NCI-H1694 treated with DMSO at 0.1 percent for 48 hours (cell line): ENCODE measurements at regions not wholly inside any gene's neighbourhood (a gene's known extent, or its start where the extent isn't known, plus 50 kb on each side); places are given as distances from the start of the nearest gene placed in this dataset.

Experiments used
- DNase-seq: peaks from one replicate; lab custom pipeline; 2025; lab: John Stamatoyannopoulos, UW

DNA sequence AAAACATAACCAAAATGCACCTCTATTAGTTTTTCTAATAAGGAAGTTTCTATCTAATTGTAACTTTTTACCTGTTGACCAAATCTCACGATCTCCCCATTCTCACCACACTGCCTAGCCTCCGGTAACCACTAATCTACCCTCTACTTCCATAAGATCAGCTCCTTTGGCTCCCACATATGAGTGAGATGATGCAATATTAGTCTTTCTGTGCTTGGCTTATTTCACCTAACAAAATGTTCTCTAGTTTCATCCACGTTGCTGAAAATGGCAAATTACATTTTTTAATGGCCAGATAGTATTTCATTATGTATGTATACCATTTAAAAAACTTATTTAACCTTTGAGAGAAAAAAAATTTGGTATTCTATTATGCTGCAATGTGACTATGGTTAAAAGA is 379.0 kb upstream of the NXPH2 start:
- DNase-seq = no peak

GRCh38 chr2:139156730-139157129 is 376.5 kb upstream of the NXPH2 start:
- no peak for DNase-seq

DNA sequence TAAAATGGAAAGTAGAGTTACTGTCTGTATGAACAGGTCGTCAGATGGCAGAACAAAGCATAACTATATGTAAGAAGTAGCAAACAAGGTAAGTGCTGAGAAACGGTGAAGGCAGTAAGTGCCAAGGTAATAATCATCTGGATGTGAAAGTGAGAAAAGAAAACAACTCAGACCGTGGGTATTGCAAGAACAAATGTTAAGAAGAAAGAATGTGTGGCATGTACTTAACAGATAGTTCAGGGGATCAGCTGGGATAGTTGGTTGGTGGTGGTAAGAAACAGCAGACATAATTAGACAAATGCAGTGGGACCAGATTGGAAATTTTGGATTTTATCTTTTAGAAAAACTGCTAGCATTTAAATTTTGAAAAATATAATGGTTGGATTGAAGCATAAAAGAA is 375.8 kb upstream of the NXPH2 start:
- DNase-seq = no peak

DNA sequence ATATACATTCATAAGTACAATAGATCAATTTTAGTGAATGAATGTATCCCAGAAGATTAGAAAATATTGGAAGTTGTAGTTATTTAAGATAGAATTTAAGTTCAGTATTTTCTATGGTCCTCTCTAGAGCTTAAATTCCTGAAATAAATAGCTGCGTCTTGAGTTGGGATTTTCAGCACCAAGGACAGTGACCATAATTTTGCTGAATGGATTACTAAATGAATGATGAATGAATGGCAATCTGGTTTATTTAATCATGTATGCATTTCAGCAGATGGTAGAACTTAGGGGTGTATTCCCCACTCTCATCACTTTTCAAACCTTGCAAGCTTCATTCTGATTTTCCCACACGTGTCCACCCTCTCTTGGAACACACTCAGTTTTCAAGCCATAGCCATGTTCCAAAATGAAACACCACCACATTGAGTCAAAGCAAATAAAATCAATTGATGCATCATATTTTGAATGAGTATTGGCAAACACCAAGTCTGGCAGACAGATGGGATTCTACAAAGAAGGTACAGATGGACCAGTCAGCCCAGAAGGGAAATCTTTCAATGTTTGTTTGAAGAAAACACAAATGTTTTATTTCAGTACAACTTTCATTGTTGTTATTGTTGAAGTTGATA is 362.2 kb upstream of the NXPH2 start:
- peak; percentile 27 for DNase-seq

- no peak for DNase-seq
Measured at GRCh38 chr2:139124271-139124670, 344.1 kb upstream of the NXPH2 start.

DNA sequence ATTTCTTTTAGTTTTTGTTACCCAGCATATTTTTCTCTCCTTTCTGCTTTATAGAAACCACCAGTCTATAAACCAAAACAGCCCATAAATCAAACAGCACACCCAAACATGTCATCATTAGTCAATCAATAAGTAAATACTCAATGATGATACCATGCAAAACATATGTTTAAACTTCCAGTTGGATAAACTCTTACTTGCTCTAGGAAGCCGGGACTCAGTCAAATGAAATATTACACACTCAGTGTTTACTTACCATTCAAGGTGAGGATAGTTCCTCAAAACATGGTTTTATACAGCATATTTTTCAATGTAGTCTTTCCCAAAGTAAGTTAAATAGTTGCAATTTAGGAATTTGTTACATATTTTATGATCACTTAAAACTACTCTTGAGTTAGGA is 343.6 kb upstream of the NXPH2 start:
- DNase-seq = no peak

DNA sequence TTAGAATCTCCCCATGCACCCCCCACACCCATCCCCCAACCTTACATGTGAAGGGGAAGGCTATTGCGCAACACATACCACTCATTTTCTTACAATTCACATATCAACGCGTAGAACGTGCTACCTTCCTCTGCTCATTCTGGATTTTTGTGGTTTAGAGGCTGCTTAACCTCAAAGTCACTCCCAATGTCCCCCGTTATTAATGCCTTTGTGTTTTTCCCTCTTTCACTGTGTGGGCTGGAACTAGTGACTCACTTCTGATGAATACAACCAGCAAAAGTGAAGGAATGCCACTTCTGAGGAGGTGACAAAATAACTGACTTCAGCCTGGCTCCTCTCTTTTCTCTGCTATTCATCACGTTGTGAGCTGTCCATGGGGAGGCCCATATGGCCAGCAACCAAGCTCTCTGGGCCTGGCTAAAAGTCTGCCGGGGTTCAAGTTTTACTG is 342.5 kb upstream of the NXPH2 start:
- DNase-seq = no peak

- DNase-seq = no peak
Measured at GRCh38 chr2:139099721-139100120, 319.5 kb upstream of the NXPH2 start.

DNA sequence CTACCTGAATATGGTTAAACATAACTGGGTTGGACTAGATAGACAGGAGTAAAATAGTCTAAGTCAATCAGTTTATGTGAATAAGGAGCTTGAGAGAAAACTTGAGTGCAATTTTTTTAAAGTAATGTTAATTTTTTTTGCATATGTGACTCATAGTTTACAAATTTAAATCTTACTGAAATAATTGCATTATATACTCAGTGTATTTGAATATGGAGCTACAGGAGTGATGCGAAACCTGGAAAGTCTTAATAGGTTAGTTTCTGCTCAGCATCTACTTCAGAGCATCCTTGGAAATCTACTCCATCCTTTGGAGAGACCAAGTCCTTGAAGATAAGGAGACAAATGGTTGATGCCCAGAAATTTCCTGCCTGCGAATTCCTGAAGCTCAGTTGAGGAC is 318.8 kb upstream of the NXPH2 start:
- DNase-seq = no peak

GRCh38 chr2:139083121-139083520 is 302.9 kb upstream of the NXPH2 start:
- DNase-seq = no peak

GRCh38 chr2:139080244-139080643 is 300.1 kb upstream of the NXPH2 start:
- DNase-seq = no peak

GRCh38 chr2:139079311-139079710 is 299.1 kb upstream of the NXPH2 start:
- no peak for DNase-seq

GRCh38 chr2:139078376-139078775 is 298.2 kb upstream of the NXPH2 start:
- no peak for DNase-seq

- DNase-seq = no peak
Measured at GRCh38 chr2:139077099-139077737, 297.0 kb upstream of the NXPH2 start.

DNA sequence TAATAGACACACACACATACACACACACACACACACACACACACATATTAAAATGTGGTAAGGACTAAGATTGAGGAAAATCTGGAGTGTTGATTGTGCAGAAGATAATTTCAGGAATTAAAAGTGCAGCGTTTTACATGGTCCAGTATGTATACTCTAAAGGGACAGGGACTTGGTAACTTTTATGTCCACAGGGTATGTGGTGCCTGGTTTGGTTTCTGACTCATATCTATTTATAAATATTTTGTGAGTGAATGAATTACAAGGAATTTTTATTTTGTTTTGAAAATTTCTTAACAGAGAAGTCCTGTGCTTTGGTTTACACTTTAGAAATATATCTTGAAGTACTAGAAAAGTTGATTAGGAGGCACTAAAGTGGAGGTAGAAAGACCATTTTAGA is 287.7 kb upstream of the NXPH2 start:
- no peak for DNase-seq

GRCh38 chr2:139067072-139067471 is 286.9 kb upstream of the NXPH2 start:
- no peak for DNase-seq

DNA sequence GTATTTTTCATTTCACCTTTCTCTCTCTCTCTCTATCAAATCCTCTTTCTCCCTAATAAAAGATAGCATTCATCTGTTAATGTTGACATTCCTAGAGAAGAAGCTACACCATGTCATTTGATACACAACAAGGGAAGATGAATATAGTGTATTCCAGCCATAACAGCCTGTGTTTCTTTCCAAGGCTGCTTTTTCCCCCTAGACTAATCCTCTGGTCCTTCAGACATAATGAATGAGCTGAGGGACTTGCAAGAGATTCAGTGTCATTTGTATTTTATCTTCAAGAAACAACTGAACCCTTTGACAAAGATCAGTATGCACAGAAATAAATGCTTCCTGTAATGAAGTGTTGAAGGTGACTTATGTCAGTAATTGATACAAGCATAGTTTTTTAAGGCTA is 284.0 kb upstream of the NXPH2 start:
- DNase-seq = no peak

- no peak for DNase-seq
Measured at GRCh38 chr2:139059617-139060016, 279.4 kb upstream of the NXPH2 start.

- no peak for DNase-seq
Measured at GRCh38 chr2:139055202-139055601, 275.0 kb upstream of the NXPH2 start.

DNA sequence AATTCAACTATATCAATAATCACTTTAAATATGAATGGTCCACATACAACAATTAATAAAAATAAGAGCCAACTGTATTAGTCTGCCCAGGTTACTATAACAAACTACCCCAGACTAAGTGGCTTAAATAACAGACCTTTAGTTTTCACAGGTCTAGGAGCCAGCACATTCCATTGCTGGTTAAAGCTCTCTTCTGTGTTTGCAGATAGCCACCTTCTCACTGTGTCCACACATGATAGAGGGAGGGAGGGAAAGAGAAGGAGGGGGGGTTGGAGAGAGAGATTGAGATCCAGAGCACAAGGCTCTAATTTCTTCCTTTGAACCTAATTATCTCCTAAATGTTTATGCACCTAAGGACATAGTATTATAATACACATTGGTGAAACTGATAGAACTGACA is 267.8 kb upstream of the NXPH2 start:
- no peak for DNase-seq

GRCh38 chr2:139045524-139045923 is 265.3 kb upstream of the NXPH2 start:
- no peak for DNase-seq

DNA sequence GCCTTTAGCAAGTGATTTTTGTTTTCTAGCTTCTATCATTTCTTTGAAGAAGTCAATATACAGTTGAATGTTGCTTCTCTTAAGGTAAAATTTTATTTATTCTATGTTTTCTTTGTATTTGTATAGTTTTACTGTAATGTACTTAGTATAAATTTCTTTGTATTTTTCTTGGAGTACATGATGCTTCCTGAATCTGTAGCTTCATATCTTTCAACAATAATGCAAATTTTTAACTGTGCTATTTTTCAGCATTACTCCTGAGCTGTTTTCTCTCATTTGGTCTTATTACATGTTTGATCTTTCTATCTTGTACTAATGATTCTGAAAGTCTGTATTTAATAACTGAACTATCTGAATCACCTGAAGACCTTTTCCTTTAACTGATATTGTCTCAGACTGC is 253.9 kb upstream of the NXPH2 start:
- no peak for DNase-seq

GRCh38 chr2:139033300-139033699 is 253.1 kb upstream of the NXPH2 start:
- DNase-seq = no peak

GRCh38 chr2:139031722-139032121 is 251.5 kb upstream of the NXPH2 start:
- peak; percentile 5 for DNase-seq
